ENCODE measurements at regions not wholly inside any gene's neighbourhood (a gene's known extent, or its start where the extent isn't known, plus 50 kb on each side); places are given as distances from the start of the nearest gene placed in this dataset.

DNA sequence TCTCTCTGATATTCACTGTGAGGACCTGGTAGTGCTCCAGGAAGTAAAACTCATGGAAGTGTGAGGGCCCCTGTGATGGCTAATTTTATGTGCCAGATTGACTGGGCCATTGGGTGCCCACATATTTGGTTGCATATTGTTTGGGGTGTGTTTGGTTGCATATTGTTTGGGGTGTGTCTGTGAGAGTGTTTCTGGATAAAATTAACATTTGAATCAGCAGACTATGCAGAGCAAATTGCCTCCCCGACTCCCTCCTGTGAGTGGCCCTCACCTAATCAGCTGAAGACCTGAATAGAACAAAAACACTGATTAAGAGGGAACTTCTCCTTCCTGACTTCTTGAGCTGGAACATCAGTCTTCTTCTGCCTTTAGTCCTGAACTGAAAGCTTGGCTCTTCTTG lies 173.3 kb upstream of the LINC00305 start:
- Histone ChIP-seq H3K4me2 (ENCODE audit: low read length) (no peak overlapping the region), H3K79me2 (ENCODE audit: insufficient read depth, low read depth, low read length) (no peaks in the 10 kb centered on the region), H2AFZ (ENCODE audit: low read length) (no peak overlapping the region), H3K9me3 (ENCODE audit: low read length) (no peaks in the 10 kb centered on the region), H3K27ac (ENCODE audit: low read depth, low read length, poor library complexity, severe bottlenecking) (no peak overlapping the region), H3K36me3 (ENCODE audit: insufficient read depth, low read length) (no peaks in the 10 kb centered on the region), H3K9me2 (ENCODE audit: insufficient read depth, low read length) (no peaks in the 10 kb centered on the region), H3K4me3 (ENCODE audit: low read depth, low read length, poor library complexity, severe bottlenecking) (no peak overlapping the region), H4K20me1 (ENCODE audit: insufficient read depth, low read length) (no peaks in the 10 kb centered on the region), H3K4me1 (ENCODE audit: insufficient read depth, low read length, poor library complexity, severe bottlenecking) (no peaks in the 10 kb centered on the region)
- TF ChIP-seq EZH2phosphoT487 (IDR thresholded peaks at IDR 0.05; ENCODE audit: borderline replicate concordance, low read depth, low read length), result no peak
- TF ChIP-seq, protein P1, sequence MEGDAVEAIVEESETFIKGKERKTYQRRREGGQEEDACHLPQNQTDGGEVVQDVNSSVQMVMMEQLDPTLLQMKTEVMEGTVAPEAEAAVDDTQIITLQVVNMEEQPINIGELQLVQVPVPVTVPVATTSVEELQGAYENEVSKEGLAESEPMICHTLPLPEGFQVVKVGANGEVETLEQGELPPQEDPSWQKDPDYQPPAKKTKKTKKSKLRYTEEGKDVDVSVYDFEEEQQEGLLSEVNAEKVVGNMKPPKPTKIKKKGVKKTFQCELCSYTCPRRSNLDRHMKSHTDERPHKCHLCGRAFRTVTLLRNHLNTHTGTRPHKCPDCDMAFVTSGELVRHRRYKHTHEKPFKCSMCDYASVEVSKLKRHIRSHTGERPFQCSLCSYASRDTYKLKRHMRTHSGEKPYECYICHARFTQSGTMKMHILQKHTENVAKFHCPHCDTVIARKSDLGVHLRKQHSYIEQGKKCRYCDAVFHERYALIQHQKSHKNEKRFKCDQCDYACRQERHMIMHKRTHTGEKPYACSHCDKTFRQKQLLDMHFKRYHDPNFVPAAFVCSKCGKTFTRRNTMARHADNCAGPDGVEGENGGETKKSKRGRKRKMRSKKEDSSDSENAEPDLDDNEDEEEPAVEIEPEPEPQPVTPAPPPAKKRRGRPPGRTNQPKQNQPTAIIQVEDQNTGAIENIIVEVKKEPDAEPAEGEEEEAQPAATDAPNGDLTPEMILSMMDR (conservative IDR thresholded peaks at IDR 0.05; ENCODE audit: low read length), result no peak
- CTCF ChIA-PET (ENCODE audit: unreplicated experiment), result no interaction called here
- no peak for DNase-seq (ENCODE audit: low spot score)
- POLR2A ChIA-PET, result no interaction called here
- intact Hi-C loops (cut with micrococcal nuclease; ENCODE audit: unreplicated experiment), result no loop called here
- BruUV-seq (replicated peaks), result no TSS peak

DNA sequence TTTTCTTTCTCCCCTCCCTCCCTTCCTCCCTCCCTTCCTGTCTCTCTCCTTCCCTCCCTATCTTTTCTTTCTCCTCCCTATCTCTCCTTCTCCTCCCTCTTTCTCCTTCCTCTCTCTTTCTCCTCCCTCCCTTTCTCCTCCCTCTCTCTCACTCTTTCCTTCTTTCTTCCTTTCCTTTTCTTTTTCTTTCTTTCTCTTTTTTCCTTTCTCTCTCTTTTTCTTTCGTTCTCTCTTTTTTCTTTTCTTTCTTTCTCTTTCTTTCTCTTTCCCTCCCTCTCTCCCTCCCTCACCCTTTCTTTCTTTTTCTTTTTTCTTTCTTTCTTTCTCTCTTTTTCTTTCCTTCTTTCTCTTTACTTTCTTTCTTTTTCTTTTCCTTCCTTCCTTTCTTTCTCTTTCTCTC lies 169.7 kb upstream of the LINC00305 start:
- Histone ChIP-seq H4K20me1 (ENCODE audit: insufficient read depth, low read length) (no peaks in the 10 kb centered on the region), H3K36me3 (ENCODE audit: insufficient read depth, low read length) (no peaks in the 10 kb centered on the region), H3K9me3 (ENCODE audit: low read length) (no peaks in the 10 kb centered on the region), H3K4me1 (ENCODE audit: insufficient read depth, low read length, poor library complexity, severe bottlenecking) (no peaks in the 10 kb centered on the region), H3K27ac (ENCODE audit: low read depth, low read length, poor library complexity, severe bottlenecking) (no peak overlapping the region), H3K4me3 (ENCODE audit: low read depth, low read length, poor library complexity, severe bottlenecking) (no peak overlapping the region), H3K4me2 (ENCODE audit: low read length) (no peak overlapping the region), H3K9me2 (ENCODE audit: insufficient read depth, low read length) (no peaks in the 10 kb centered on the region), H2AFZ (ENCODE audit: low read length) (no peak overlapping the region), H3K79me2 (ENCODE audit: insufficient read depth, low read depth, low read length) (no peaks in the 10 kb centered on the region)
- DNase-seq (ENCODE audit: low spot score), result no peak
- intact Hi-C loops (cut with micrococcal nuclease; ENCODE audit: unreplicated experiment), result no loop called here
- TF ChIP-seq, protein P1 (conservative IDR thresholded peaks at IDR 0.05; ENCODE audit: low read length), result no peak
- TF ChIP-seq EZH2phosphoT487 (IDR thresholded peaks at IDR 0.05; ENCODE audit: borderline replicate concordance, low read depth, low read length), result no peak
- ChIA-PET CTCF (ENCODE audit: unreplicated experiment) (no interaction called here), POLR2A (no interaction called here)
- BruUV-seq (replicated peaks), result no TSS peak

DNA sequence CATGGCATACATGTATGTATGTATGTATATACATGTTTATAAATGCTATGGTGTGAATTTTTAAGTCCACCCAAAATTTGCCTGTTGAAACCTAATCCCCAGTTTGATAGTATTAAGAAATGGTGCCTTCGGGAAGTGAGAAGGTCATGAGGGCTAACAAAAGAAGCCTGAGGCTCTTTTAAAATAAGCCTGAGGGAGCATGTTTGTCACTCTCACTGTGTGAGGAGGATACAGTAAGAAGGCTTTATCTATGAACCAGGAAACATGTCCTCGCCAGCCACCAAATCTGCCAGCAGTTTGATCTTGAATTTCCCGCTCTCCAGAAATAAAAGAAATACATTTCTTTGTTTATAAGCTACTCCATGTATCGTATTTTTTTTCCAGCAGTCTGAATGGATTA lies 163.0 kb upstream of the LINC00305 start:
- Histone ChIP-seq H2AFZ (ENCODE audit: low read length) (no peak overlapping the region), H4K20me1 (ENCODE audit: insufficient read depth, low read length) (no peaks in the 10 kb centered on the region), H3K79me2 (ENCODE audit: insufficient read depth, low read depth, low read length) (no peaks in the 10 kb centered on the region), H3K36me3 (ENCODE audit: insufficient read depth, low read length) (no peaks in the 10 kb centered on the region), H3K4me2 (ENCODE audit: low read length) (no peak overlapping the region), H3K4me3 (ENCODE audit: low read depth, low read length, poor library complexity, severe bottlenecking) (no peak overlapping the region), H3K27ac (ENCODE audit: low read depth, low read length, poor library complexity, severe bottlenecking) (no peak overlapping the region), H3K9me2 (ENCODE audit: insufficient read depth, low read length) (no peaks in the 10 kb centered on the region), H3K9me3 (ENCODE audit: low read length) (no peaks in the 10 kb centered on the region), H3K4me1 (ENCODE audit: insufficient read depth, low read length, poor library complexity, severe bottlenecking) (no peaks in the 10 kb centered on the region)
- intact Hi-C loops (cut with micrococcal nuclease; ENCODE audit: unreplicated experiment), result no loop called here
- POLR2A ChIA-PET, result interaction anchor here (0.7 kb wide), 1 partner anchor 337 kb away, joined by 3 read pairs; no protein-coding TSS in a partner anchor
- DNase-seq (ENCODE audit: low spot score), result no peak
- CTCF ChIA-PET (ENCODE audit: unreplicated experiment), result no interaction called here
- no peak for TF ChIP-seq EZH2phosphoT487 (IDR thresholded peaks at IDR 0.05; ENCODE audit: borderline replicate concordance, low read depth, low read length)
- TF ChIP-seq, protein P1 (conservative IDR thresholded peaks at IDR 0.05; ENCODE audit: low read length), result no peak
- BruUV-seq (replicated peaks), result no TSS peak
